ENCODE measurements at regions not wholly inside any gene's neighbourhood (a gene's known extent, or its start where the extent isn't known, plus 50 kb on each side); places are given as distances from the start of the nearest gene placed in this dataset.

- TF ChIP-seq CTCF (IDR thresholded peaks at IDR 0.05) (no peak), TCF7L2 (IDR thresholded peaks at IDR 0.05; ENCODE audit: low read depth, low read length) (no peak), POLR2AphosphoS5 (IDR thresholded peaks at IDR 0.05; ENCODE audit: low read depth, low read length) (no peak), REST (IDR thresholded peaks at IDR 0.05; ENCODE audit: insufficient read depth in 1 of 2, low read depth in 2 of 2, low read length in 1 of 2) (no peak), SIN3A (IDR thresholded peaks at IDR 0.05; ENCODE audit: borderline replicate concordance, insufficient read depth, low read depth, low read length) (no peak)
- H3K27me3 ChIP-seq (ENCODE audit: control insufficient read depth, insufficient read depth, low read length) = no peaks in the 10 kb centered on the region; the same call in 1 of the 2 replicates
- intact Hi-C loops (cut with micrococcal nuclease; ENCODE audit: unreplicated experiment) = no loop called here
- no peak overlapping the region for H3K27ac ChIP-seq (ENCODE audit: low read length)
- CTCF ChIA-PET = no interaction called here
- H3K9me3 ChIP-seq (ENCODE audit: control insufficient read depth, insufficient read depth, low read depth, low read length) = no peaks in the 10 kb centered on the region
- in situ Hi-C loops (cut with HindIII; ENCODE audit: low pct_unique_long_range_greater_than_20kb, low sequenced_read_pairs) = no loop called here
- BruUV-seq (replicated peaks) = no TSS peak
- DNase-seq (ENCODE audit: low read depth, low spot score) (no peak), ATAC-seq (no peak)
- H3K36me3 ChIP-seq (ENCODE audit: control insufficient read depth, insufficient read depth, low read length) = no peaks in the 10 kb centered on the region
- no peak overlapping the region for H3K4me3 ChIP-seq (ENCODE audit: low read depth in 2 of 2, low read length in 2 of 2)
- POLR2A ChIA-PET = no interaction called here
- no peaks in the 10 kb centered on the region for H3K4me1 ChIP-seq (ENCODE audit: control insufficient read depth, insufficient read depth, low read length)
These were observed 1376.4 kb downstream of the TBC1D22A start for GRCh38 chr22:48138855-48139254.

- Histone ChIP-seq H3K27me3 (ENCODE audit: control insufficient read depth, insufficient read depth, low read length) (no peaks in the 10 kb centered on the region; the same call in 1 of the 2 replicates), H3K4me3 (ENCODE audit: low read depth in 2 of 2, low read length in 2 of 2) (no peak overlapping the region), H3K36me3 (ENCODE audit: control insufficient read depth, insufficient read depth, low read length) (no peaks in the 10 kb centered on the region), H3K9me3 (ENCODE audit: control insufficient read depth, insufficient read depth, low read depth, low read length) (no peaks in the 10 kb centered on the region), H3K4me1 (ENCODE audit: control insufficient read depth, insufficient read depth, low read length) (no peaks in the 10 kb centered on the region), H3K27ac (ENCODE audit: low read length) (no peak overlapping the region)
- DNase-seq (ENCODE audit: low read depth, low spot score) = no peak
- no TSS peak for BruUV-seq (replicated peaks)
- CTCF ChIA-PET = no interaction called here
- in situ Hi-C loops (cut with HindIII; ENCODE audit: low pct_unique_long_range_greater_than_20kb, low sequenced_read_pairs) = no loop called here
- POLR2A ChIA-PET = no interaction called here
- intact Hi-C loops (cut with micrococcal nuclease; ENCODE audit: unreplicated experiment) = no loop called here
- TF ChIP-seq REST (IDR thresholded peaks at IDR 0.05; ENCODE audit: insufficient read depth in 1 of 2, low read depth in 2 of 2, low read length in 1 of 2) = no peak
- TF ChIP-seq POLR2AphosphoS5 (IDR thresholded peaks at IDR 0.05; ENCODE audit: low read depth, low read length) = no peak
- TF ChIP-seq TCF7L2 (IDR thresholded peaks at IDR 0.05; ENCODE audit: low read depth, low read length) = no peak
- TF ChIP-seq CTCF (IDR thresholded peaks at IDR 0.05) = no peak
- no peak for TF ChIP-seq SIN3A (IDR thresholded peaks at IDR 0.05; ENCODE audit: borderline replicate concordance, insufficient read depth, low read depth, low read length)
- ATAC-seq = no peak
These were observed 1376.0 kb downstream of the TBC1D22A start for GRCh38 chr22:48138427-48138826.

Measured in Panc1 (cell line).